Thyroid gland (tissue), 4 donors: ENCODE measurements at regions not wholly inside any gene's neighbourhood (a gene's known extent, or its start where the extent isn't known, plus 50 kb on each side); places are given as distances from the start of the nearest gene placed in this dataset.

Source experiments
- POLR2A ChIP-seq, 2 donors: fragments of 450-650 bp; IDR thresholded peaks; one replicate each; pipeline ENCODE4 v1.6.1; 2017; ENCODE audit warnings: antibody characterized with exemption in 2 of 2, mild to moderate bottlenecking in 2 of 2, moderate library complexity in 1 of 2
- TF ChIP-seq, protein P1 (sequence below), 6 experiments: fragments of 200-600 bp in 3 of 6; fragments of 450-650 bp in 3 of 6; sonication (generic) in 3 of 6; IDR thresholded peaks; one replicate each; pipeline ENCODE4 v1.5.1; 2016 to 2019; ENCODE audit warnings: antibody characterized with exemption in 6 of 6, mild to moderate bottlenecking in 2 of 6, inconsistent platforms in 1 of 6, moderate library complexity in 1 of 6

DNA sequence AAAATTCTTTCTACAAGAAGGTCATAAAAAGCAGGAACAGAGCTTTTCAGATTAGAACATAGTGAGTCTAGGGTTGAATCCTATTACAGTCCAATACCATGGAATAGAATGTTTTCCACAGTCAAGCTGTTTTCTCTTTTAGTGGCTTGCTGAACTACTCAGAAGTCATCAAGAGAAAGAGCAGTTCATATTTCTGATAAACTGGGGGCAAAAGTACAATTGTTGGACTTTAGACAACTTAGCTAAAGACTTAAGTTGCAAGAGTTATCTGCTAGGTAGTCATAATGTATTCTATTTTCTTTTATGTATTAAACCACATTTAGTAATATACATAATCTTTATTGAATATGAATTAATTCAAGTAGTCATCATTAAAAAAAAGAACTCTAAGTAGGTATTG, 233.1 kb upstream of the GRIA1 start:
- TF ChIP-seq, protein P1, sequence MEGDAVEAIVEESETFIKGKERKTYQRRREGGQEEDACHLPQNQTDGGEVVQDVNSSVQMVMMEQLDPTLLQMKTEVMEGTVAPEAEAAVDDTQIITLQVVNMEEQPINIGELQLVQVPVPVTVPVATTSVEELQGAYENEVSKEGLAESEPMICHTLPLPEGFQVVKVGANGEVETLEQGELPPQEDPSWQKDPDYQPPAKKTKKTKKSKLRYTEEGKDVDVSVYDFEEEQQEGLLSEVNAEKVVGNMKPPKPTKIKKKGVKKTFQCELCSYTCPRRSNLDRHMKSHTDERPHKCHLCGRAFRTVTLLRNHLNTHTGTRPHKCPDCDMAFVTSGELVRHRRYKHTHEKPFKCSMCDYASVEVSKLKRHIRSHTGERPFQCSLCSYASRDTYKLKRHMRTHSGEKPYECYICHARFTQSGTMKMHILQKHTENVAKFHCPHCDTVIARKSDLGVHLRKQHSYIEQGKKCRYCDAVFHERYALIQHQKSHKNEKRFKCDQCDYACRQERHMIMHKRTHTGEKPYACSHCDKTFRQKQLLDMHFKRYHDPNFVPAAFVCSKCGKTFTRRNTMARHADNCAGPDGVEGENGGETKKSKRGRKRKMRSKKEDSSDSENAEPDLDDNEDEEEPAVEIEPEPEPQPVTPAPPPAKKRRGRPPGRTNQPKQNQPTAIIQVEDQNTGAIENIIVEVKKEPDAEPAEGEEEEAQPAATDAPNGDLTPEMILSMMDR (IDR thresholded peaks at IDR 0.05): no peak
- no peak for TF ChIP-seq POLR2A (IDR thresholded peaks at IDR 0.05)
